H9 (cell line): ENCODE measurements at regions not wholly inside any gene's neighbourhood (a gene's known extent, or its start where the extent isn't known, plus 50 kb on each side); places are given as distances from the start of the nearest gene placed in this dataset.

Source experiments
- DNase-seq: peaks from one replicate; pipeline ENCODE4 v3.0.0-alpha.2; 2017
- H2AFZ ChIP-seq: one replicate; pipeline ENCODE4 v1.6.1; 2013; ENCODE audit warnings: mild to moderate bottlenecking, low read length, control low read depth, moderate library complexity
- H2AK5ac ChIP-seq: 2 replicates; pipeline ENCODE4 v1.6.1; 2013; ENCODE audit warnings: low read length, control low read depth, mixed read lengths; ENCODE audit not compliant: insufficient read length
- H2BK120ac ChIP-seq: one replicate; pipeline ENCODE4 v1.6.1; 2013; ENCODE audit warnings: low read depth, mild to moderate bottlenecking, low read length, control low read depth, inconsistent platforms; ENCODE audit not compliant: poor library complexity, severe bottlenecking
- H2BK12ac ChIP-seq: 2 replicates; pipeline ENCODE4 v1.6.1; 2013; ENCODE audit warnings: low read length, control low read depth, mixed read lengths, low read depth; ENCODE audit not compliant: insufficient read length
- H2BK15ac ChIP-seq: 2 replicates; pipeline ENCODE4 v1.6.1; 2013; ENCODE audit warnings: low read depth, low read length, control low read depth
- H2BK20ac ChIP-seq: one replicate; pipeline ENCODE4 v1.6.1; 2013; ENCODE audit warnings: low read depth, mild to moderate bottlenecking, low read length, control low read depth, inconsistent platforms; ENCODE audit not compliant: poor library complexity, severe bottlenecking
- H2BK5ac ChIP-seq: 2 replicates; pipeline ENCODE4 v1.6.1; 2013; ENCODE audit warnings: low read length, control low read depth, mixed read lengths; ENCODE audit not compliant: insufficient read length
- H3K14ac ChIP-seq: 2 replicates; pipeline ENCODE4 v1.6.1; 2013; ENCODE audit warnings: low read length, control low read depth; ENCODE audit not compliant: insufficient read depth
- H3K18ac ChIP-seq: 2 replicates; pipeline ENCODE4 v1.6.1; 2013; ENCODE audit warnings: low read depth, mild to moderate bottlenecking, mixed read lengths, low read length, control low read depth; ENCODE audit not compliant: insufficient read length
- H3K23ac ChIP-seq: 2 replicates; pipeline ENCODE4 v1.6.1; 2013; ENCODE audit warnings: low read length, control low read depth, mixed read lengths, low read depth; ENCODE audit not compliant: insufficient read length
- H3K23me2 ChIP-seq: 2 replicates; pipeline ENCODE4 v1.6.1; 2013; ENCODE audit warnings: low read depth, mild to moderate bottlenecking, mixed read lengths, low read length, control low read depth; ENCODE audit not compliant: insufficient read length, poor library complexity, severe bottlenecking
- H3K27ac ChIP-seq: 2 replicates; pipeline ENCODE4 v1.5.1; 2013; ENCODE audit warnings: low read length, control low read depth, mixed read lengths, low read depth; ENCODE audit not compliant: insufficient read length
- H3K27me3 ChIP-seq: 2 replicates; pipeline ENCODE4 v1.6.1; 2013; ENCODE audit warnings: low read length, control low read depth, inconsistent platforms; ENCODE audit not compliant: insufficient read depth
- H3K4ac ChIP-seq: 2 replicates; pipeline ENCODE4 v1.6.1; 2013; ENCODE audit warnings: low read depth, mild to moderate bottlenecking, control low read depth, inconsistent platforms, low read length, moderate library complexity
- H3K4me1 ChIP-seq: 2 replicates; pipeline ENCODE4 v1.6.1; 2013; ENCODE audit warnings: low read length, control low read depth, inconsistent platforms; ENCODE audit not compliant: insufficient read depth
- H3K4me2 ChIP-seq: 2 replicates; pipeline ENCODE4 v1.6.1; 2013; ENCODE audit warnings: low read length, control low read depth, mixed read lengths; ENCODE audit not compliant: insufficient read length, insufficient read depth
- H3K56ac ChIP-seq: 2 replicates; pipeline ENCODE4 v1.6.1; 2013; ENCODE audit warnings: low read depth, mild to moderate bottlenecking, mixed read lengths, low read length, control low read depth; ENCODE audit not compliant: insufficient read length
- H3K79me1 ChIP-seq: 2 replicates; pipeline ENCODE4 v1.6.1; 2013; ENCODE audit warnings: low read depth, mild to moderate bottlenecking, moderate library complexity, low read length, control low read depth, inconsistent platforms; ENCODE audit not compliant: insufficient read depth, poor library complexity, severe bottlenecking
- H3K79me2 ChIP-seq: 2 replicates; pipeline ENCODE4 v1.6.1; 2013; ENCODE audit warnings: low read length, control low read depth, inconsistent platforms; ENCODE audit not compliant: insufficient read depth
- H3K9ac ChIP-seq: 2 replicates; pipeline ENCODE4 v1.6.1; 2013; ENCODE audit warnings: low read length, control low read depth, mixed read lengths; ENCODE audit not compliant: insufficient read length; ENCODE audit errors: extremely low read depth
- H3K9me3 ChIP-seq: one replicate; pipeline ENCODE4 v1.6.1; 2013; ENCODE audit warnings: low read depth, low read length, inconsistent platforms; ENCODE audit not compliant: control insufficient read depth
- H3T11ph ChIP-seq: one replicate; pipeline ENCODE4 v1.6.1; 2013; ENCODE audit warnings: mild to moderate bottlenecking, low read length, control low read depth, inconsistent platforms
- H4K20me1 ChIP-seq: one replicate; pipeline ENCODE4 v1.6.1; 2013; ENCODE audit not compliant: control insufficient read depth, insufficient read length, insufficient read depth
- H4K5ac ChIP-seq: 2 replicates; pipeline ENCODE4 v1.6.1; 2013; ENCODE audit warnings: low read depth, mild to moderate bottlenecking, mixed read lengths, low read length, control low read depth; ENCODE audit not compliant: insufficient read length
- H4K8ac ChIP-seq: replicated peaks from 2 replicates; pipeline ENCODE4 v1.6.1; 2013; ENCODE audit warnings: low read length, control low read depth, mixed read lengths, low read depth; ENCODE audit not compliant: insufficient read length
- H4K91ac ChIP-seq: 2 replicates; pipeline ENCODE4 v1.6.1; 2013; ENCODE audit warnings: low read depth, mild to moderate bottlenecking, moderate library complexity, mixed read lengths, low read length, control low read depth; ENCODE audit not compliant: insufficient read length
- H3K27ac Mint-ChIP-seq, 3 experiments: 2 replicates in 2 of 3; 3 replicates in 1 of 3; pipeline ENCODE4 v1.8.0; 2020 to 2021; ENCODE audit warnings: mixed read lengths in 3 of 3, mild to moderate bottlenecking in 1 of 3, moderate library complexity in 1 of 3
- H3K27me3 Mint-ChIP-seq: 2 replicates; pipeline ENCODE4 v1.8.0; 2021; ENCODE audit warnings: low read depth, mild to moderate bottlenecking, moderate library complexity, mixed read lengths
- H3K36me3 Mint-ChIP-seq, 3 experiments: 2 replicates in 2 of 3; 3 replicates in 1 of 3; pipeline ENCODE4 v1.8.0; 2020 to 2021; ENCODE audit warnings: low read depth in 3 of 3, mixed read lengths in 3 of 3; ENCODE audit not compliant: insufficient read depth in 1 of 3
- H3K4me1 Mint-ChIP-seq, 2 experiments: 2 replicates each; pipeline ENCODE4 v1.8.0; 2020; ENCODE audit warnings: mixed read lengths in 2 of 2
- H3K4me3 Mint-ChIP-seq, 2 experiments: 2 replicates in 1 of 2; 3 replicates in 1 of 2; pipeline ENCODE4 v1.8.0; 2020 to 2021; ENCODE audit warnings: mild to moderate bottlenecking in 2 of 2, mixed read lengths in 2 of 2, moderate library complexity in 1 of 2
- H3K9me3 Mint-ChIP-seq, 2 experiments: 2 replicates in 1 of 2; 3 replicates in 1 of 2; pipeline ENCODE4 v1.8.0; 2020; ENCODE audit warnings: mild to moderate bottlenecking in 2 of 2, mixed read lengths in 2 of 2, moderate library complexity in 1 of 2
- CTCF ChIP-seq: fragments of 200-600 bp; sonication (generic); conservative IDR thresholded peaks from 3 replicates; pipeline ENCODE4 v1.8.0; 2021; ENCODE audit warnings: antibody characterized with exemption, mild to moderate bottlenecking
- WGBS: extraction: QIAGEN DNeasy Blood & Tissue Kit; methylation state at CpG from one replicate; pipeline ENCODE4 v1.1.7; 2013; ENCODE audit warnings: missing lambda C conversion rate, low lambda C conversion rate, mixed read lengths; ENCODE audit not compliant: insufficient read length; ENCODE audit errors: extremely low coverage; 5-methylcytosine and 5-hydroxymethylcytosine counted together

- Histone ChIP-seq H3K23me2 (no peaks in the 10 kb centered on the region), H2BK20ac (no peak overlapping the region), H3K4me2 (no peak overlapping the region), H3K9ac (no peak overlapping the region), H3K27ac (no peak overlapping the region), H3K79me1 (no peaks in the 10 kb centered on the region), H2BK12ac (no peak overlapping the region), H3K27me3 (no peaks in the 10 kb centered on the region), H2AK5ac (no peak overlapping the region), H4K8ac (no peak overlapping the region), H2BK15ac (no peak overlapping the region), H3K4me1 (no peaks in the 10 kb centered on the region; the same call in 1 of the 2 replicates), H3T11ph (no peak overlapping the region), H3K56ac (no peak overlapping the region), H2BK5ac (no peak overlapping the region), H3K14ac (no peak overlapping the region), H3K4ac (no peak overlapping the region), H4K5ac (no peak overlapping the region), H3K18ac (no peak overlapping the region), H2BK120ac (no peak overlapping the region), H4K20me1 (no peaks in the 10 kb centered on the region), H3K9me3 (no peaks in the 10 kb centered on the region), H3K79me2 (no peaks in the 10 kb centered on the region), H4K91ac (no peak overlapping the region), H2AFZ (no peak overlapping the region), H3K23ac (no peak overlapping the region)
- Mint-ChIP-seq H3K9me3 (peaks cover 0 to 9% of the 10 kb centered on the region in 2 experiments; a peak in 2 of 5 replicates), H3K27ac (no peak overlapping the region), H3K27me3 (no peaks in the 10 kb centered on the region; the same call in 1 of the 2 replicates), H3K36me3 (peaks cover 0 to 9% (median 2%) of the 10 kb centered on the region in 3 experiments; a peak in 5 of 7 replicates), H3K4me1 (peaks cover 16 to 22% of the 10 kb centered on the region in 2 experiments), H3K4me3 (no peak overlapping the region)
- DNase-seq = no peak
- WGBS = no CpG with 5 or more reads among the region's 7 CpGs
- TF ChIP-seq CTCF = no peak
These were observed 183.1 kb downstream of the PHLDA1 start for GRCh38 chr12:75848431-75848925.
